ENCODE measurements at regions not wholly inside any gene's neighbourhood (a gene's known extent, or its start where the extent isn't known, plus 50 kb on each side); places are given as distances from the start of the nearest gene placed in this dataset.

DNA sequence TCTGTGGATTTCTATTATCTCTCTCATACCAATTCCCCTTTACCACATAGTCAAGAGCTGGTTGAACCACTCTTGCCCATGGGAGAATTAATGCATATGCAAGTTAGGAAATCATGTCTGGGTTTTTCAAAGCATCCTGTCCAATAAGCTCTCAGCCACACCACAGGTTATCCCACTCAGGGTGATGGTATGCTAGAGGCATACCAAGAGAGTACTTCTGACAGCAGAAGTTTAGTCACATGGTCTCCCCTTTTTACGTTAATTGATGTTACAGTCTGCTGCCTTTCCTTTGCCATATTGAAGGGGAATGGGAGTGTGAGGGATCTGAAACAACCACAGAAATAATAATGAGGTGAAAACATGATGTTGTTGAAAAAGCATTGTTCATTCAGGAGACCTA is 135.8 kb upstream of the PBX1 start:
- no TSS peak for BruUV-seq (replicated peaks)
- Histone ChIP-seq H3K9me3 (ENCODE audit: control insufficient read depth, insufficient read depth, low read depth, low read length) (no peaks in the 10 kb centered on the region), H3K4me3 (ENCODE audit: low read depth in 2 of 2, low read length in 2 of 2) (no peak overlapping the region), H3K4me1 (ENCODE audit: control insufficient read depth, insufficient read depth, low read length) (no peaks in the 10 kb centered on the region), H3K27me3 (ENCODE audit: control insufficient read depth, insufficient read depth, low read length) (no peaks in the 10 kb centered on the region), H3K36me3 (ENCODE audit: control insufficient read depth, insufficient read depth, low read length) (no peaks in the 10 kb centered on the region), H3K27ac (ENCODE audit: low read length) (no peak overlapping the region)
- in situ Hi-C loops (cut with HindIII; ENCODE audit: low pct_unique_long_range_greater_than_20kb, low sequenced_read_pairs) = no loop called here
- no peak for DNase-seq (ENCODE audit: low read depth, low spot score)
- ATAC-seq = no peak
- ChIA-PET CTCF (no interaction called here), POLR2A (no interaction called here)
- TF ChIP-seq, protein P1, sequence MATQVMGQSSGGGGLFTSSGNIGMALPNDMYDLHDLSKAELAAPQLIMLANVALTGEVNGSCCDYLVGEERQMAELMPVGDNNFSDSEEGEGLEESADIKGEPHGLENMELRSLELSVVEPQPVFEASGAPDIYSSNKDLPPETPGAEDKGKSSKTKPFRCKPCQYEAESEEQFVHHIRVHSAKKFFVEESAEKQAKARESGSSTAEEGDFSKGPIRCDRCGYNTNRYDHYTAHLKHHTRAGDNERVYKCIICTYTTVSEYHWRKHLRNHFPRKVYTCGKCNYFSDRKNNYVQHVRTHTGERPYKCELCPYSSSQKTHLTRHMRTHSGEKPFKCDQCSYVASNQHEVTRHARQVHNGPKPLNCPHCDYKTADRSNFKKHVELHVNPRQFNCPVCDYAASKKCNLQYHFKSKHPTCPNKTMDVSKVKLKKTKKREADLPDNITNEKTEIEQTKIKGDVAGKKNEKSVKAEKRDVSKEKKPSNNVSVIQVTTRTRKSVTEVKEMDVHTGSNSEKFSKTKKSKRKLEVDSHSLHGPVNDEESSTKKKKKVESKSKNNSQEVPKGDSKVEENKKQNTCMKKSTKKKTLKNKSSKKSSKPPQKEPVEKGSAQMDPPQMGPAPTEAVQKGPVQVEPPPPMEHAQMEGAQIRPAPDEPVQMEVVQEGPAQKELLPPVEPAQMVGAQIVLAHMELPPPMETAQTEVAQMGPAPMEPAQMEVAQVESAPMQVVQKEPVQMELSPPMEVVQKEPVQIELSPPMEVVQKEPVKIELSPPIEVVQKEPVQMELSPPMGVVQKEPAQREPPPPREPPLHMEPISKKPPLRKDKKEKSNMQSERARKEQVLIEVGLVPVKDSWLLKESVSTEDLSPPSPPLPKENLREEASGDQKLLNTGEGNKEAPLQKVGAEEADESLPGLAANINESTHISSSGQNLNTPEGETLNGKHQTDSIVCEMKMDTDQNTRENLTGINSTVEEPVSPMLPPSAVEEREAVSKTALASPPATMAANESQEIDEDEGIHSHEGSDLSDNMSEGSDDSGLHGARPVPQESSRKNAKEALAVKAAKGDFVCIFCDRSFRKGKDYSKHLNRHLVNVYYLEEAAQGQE (IDR thresholded peaks at IDR 0.05; ENCODE audit: insufficient read depth in 1 of 2, low read depth in 2 of 2, low read length in 1 of 2) = no peak
- intact Hi-C loops (cut with micrococcal nuclease; ENCODE audit: unreplicated experiment) = no loop called here

DNA sequence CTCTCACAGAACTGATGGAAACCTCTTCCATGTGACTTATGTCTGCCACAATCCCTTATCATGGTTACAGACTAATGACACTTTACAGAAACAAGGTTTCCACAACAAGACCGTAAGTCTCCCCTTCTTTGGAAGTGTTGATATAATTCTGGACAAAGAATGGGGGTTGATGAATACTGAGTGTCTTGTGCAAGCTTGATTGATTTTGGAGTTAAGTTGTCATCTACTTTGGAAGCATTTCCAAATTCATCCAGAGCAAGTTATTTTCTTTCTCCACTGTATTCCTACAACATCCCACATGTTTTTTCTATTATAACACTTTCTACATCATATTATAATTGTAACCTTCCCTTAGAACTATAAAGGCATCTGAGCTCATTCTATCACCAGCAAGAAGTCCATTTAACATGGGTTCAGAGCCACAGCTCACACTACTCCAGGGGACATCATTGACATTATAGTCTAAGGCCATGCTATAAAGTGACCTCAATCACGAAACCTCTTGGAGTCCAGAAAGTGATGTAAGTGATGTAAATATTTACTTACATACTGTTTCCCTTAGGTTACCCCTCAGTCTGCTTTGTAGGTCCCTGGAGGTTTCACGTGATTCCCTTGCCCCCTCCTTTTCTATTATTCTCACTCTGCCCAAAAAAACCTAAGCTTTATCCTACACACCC is 125.7 kb upstream of the PBX1 start:
- no TSS peak for BruUV-seq (replicated peaks)

DNA sequence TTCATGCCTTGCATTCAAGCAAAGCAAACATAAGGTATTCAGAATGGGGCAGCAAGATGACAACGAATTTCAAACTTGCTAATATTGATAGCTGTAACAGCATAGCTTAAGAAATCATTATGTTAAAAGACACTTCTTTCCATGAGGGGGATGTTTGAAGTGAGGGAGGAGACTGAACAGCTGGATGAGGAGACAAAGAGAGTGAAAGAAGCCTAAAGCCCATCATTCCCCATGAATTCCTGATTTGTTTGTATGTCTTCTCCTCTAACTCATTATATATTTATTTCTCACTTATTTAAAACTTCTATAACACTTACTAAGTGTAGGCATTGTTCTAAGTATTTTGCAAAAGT is 125.2 kb upstream of the PBX1 start:
- intact Hi-C loops (cut with micrococcal nuclease; ENCODE audit: unreplicated experiment) = no loop called here
- POLR2A ChIA-PET = no interaction called here

More for the DNA sequence above, 125.7 kb upstream of the PBX1 start:
- intact Hi-C loops (cut with micrococcal nuclease; ENCODE audit: unreplicated experiment) = no loop called here
- Histone ChIP-seq H3K27me3 (ENCODE audit: control insufficient read depth, insufficient read depth, low read length) (no peaks in the 10 kb centered on the region), H3K4me3 (ENCODE audit: low read depth in 2 of 2, low read length in 2 of 2) (no peak overlapping the region), H3K27ac (ENCODE audit: low read length) (no peak overlapping the region), H3K9me3 (ENCODE audit: control insufficient read depth, insufficient read depth, low read depth, low read length) (no peaks in the 10 kb centered on the region), H3K4me1 (ENCODE audit: control insufficient read depth, insufficient read depth, low read length) (no peaks in the 10 kb centered on the region), H3K36me3 (ENCODE audit: control insufficient read depth, insufficient read depth, low read length) (no peaks in the 10 kb centered on the region)
- CTCF ChIA-PET = no interaction called here
- no peak for ATAC-seq
- in situ Hi-C loops (cut with HindIII; ENCODE audit: low pct_unique_long_range_greater_than_20kb, low sequenced_read_pairs) = no loop called here
- TF ChIP-seq SIN3A (IDR thresholded peaks at IDR 0.05; ENCODE audit: borderline replicate concordance, insufficient read depth, low read depth, low read length) = no peak
- TF ChIP-seq POLR2AphosphoS5 (IDR thresholded peaks at IDR 0.05; ENCODE audit: low read depth, low read length) = no peak
- POLR2A ChIA-PET = no interaction called here
- DNase-seq (ENCODE audit: low read depth, low spot score) = no peak

More for the DNA sequence above, 125.2 kb upstream of the PBX1 start:
- Histone ChIP-seq H3K27ac (ENCODE audit: low read length) (no peak overlapping the region), H3K9me3 (ENCODE audit: control insufficient read depth, insufficient read depth, low read depth, low read length) (no peaks in the 10 kb centered on the region), H3K27me3 (ENCODE audit: control insufficient read depth, insufficient read depth, low read length) (no peaks in the 10 kb centered on the region), H3K4me1 (ENCODE audit: control insufficient read depth, insufficient read depth, low read length) (no peaks in the 10 kb centered on the region), H3K4me3 (ENCODE audit: low read depth in 2 of 2, low read length in 2 of 2) (no peak overlapping the region), H3K36me3 (ENCODE audit: control insufficient read depth, insufficient read depth, low read length) (no peaks in the 10 kb centered on the region)
- no peak for DNase-seq (ENCODE audit: low read depth, low spot score)
- no peak for ATAC-seq
- TF ChIP-seq POLR2AphosphoS5 (IDR thresholded peaks at IDR 0.05; ENCODE audit: low read depth, low read length) = no peak
- TF ChIP-seq, protein P2, sequence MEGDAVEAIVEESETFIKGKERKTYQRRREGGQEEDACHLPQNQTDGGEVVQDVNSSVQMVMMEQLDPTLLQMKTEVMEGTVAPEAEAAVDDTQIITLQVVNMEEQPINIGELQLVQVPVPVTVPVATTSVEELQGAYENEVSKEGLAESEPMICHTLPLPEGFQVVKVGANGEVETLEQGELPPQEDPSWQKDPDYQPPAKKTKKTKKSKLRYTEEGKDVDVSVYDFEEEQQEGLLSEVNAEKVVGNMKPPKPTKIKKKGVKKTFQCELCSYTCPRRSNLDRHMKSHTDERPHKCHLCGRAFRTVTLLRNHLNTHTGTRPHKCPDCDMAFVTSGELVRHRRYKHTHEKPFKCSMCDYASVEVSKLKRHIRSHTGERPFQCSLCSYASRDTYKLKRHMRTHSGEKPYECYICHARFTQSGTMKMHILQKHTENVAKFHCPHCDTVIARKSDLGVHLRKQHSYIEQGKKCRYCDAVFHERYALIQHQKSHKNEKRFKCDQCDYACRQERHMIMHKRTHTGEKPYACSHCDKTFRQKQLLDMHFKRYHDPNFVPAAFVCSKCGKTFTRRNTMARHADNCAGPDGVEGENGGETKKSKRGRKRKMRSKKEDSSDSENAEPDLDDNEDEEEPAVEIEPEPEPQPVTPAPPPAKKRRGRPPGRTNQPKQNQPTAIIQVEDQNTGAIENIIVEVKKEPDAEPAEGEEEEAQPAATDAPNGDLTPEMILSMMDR (IDR thresholded peaks at IDR 0.05) = no peak
- TF ChIP-seq, protein P1 (IDR thresholded peaks at IDR 0.05; ENCODE audit: insufficient read depth in 1 of 2, low read depth in 2 of 2, low read length in 1 of 2) = no peak
- TF ChIP-seq TCF7L2 (IDR thresholded peaks at IDR 0.05; ENCODE audit: low read depth, low read length) = no peak
- TF ChIP-seq SIN3A (IDR thresholded peaks at IDR 0.05; ENCODE audit: borderline replicate concordance, insufficient read depth, low read depth, low read length) = no peak
- CTCF ChIA-PET = no interaction called here
- BruUV-seq (replicated peaks) = no TSS peak
- in situ Hi-C loops (cut with HindIII; ENCODE audit: low pct_unique_long_range_greater_than_20kb, low sequenced_read_pairs) = no loop called here
